ENCODE measurements at regions not wholly inside any gene's neighbourhood (a gene's known extent, or its start where the extent isn't known, plus 50 kb on each side); places are given as distances from the start of the nearest gene placed in this dataset.

DNA sequence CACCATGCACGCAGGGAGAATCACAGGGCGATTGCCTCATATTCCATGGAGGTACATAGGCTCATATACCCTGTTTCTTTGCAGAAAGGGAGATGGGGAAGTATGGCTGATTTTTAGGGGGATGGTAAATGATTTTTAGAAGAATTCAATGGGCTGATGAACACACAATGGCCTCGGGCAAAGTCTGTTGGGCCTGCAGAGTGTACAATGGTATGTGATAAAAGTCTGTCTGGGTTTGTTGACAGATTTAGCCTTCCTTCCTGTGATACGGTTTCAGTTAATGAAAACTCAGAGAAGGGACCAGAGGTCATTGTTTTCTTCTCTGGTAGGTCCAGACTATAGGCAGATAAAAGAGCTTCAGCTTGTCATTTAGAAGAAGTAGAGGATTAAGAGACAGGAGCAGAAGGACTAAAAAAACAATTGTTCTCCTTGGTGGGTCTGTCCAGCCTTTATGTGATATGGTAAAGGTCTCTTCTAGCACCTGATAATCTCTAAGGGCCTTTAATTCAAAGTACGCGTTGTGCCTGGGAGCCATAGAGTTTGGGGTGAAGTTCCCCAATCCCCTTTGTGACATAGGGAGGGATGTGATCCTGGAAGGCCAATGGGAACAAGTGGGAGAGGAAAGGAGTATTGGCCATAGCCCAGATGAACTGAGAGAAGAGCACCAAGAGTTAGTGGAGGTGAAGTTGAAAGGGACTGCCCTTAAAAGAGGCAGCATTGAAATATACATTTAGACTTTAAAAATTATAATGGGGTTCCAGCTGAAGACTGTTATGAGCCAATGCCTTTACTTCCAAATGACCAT lies 107.5 kb upstream of the SERPINE2 start:
- TF ChIP-seq, protein P1, sequence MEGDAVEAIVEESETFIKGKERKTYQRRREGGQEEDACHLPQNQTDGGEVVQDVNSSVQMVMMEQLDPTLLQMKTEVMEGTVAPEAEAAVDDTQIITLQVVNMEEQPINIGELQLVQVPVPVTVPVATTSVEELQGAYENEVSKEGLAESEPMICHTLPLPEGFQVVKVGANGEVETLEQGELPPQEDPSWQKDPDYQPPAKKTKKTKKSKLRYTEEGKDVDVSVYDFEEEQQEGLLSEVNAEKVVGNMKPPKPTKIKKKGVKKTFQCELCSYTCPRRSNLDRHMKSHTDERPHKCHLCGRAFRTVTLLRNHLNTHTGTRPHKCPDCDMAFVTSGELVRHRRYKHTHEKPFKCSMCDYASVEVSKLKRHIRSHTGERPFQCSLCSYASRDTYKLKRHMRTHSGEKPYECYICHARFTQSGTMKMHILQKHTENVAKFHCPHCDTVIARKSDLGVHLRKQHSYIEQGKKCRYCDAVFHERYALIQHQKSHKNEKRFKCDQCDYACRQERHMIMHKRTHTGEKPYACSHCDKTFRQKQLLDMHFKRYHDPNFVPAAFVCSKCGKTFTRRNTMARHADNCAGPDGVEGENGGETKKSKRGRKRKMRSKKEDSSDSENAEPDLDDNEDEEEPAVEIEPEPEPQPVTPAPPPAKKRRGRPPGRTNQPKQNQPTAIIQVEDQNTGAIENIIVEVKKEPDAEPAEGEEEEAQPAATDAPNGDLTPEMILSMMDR (conservative IDR thresholded peaks at IDR 0.05; ENCODE audit: low read length) = no peak
- no peak overlapping the region for H3K4me3 ChIP-seq (ENCODE audit: low read length)
- no peak for DNase-seq (ENCODE audit: low read depth)

DNA sequence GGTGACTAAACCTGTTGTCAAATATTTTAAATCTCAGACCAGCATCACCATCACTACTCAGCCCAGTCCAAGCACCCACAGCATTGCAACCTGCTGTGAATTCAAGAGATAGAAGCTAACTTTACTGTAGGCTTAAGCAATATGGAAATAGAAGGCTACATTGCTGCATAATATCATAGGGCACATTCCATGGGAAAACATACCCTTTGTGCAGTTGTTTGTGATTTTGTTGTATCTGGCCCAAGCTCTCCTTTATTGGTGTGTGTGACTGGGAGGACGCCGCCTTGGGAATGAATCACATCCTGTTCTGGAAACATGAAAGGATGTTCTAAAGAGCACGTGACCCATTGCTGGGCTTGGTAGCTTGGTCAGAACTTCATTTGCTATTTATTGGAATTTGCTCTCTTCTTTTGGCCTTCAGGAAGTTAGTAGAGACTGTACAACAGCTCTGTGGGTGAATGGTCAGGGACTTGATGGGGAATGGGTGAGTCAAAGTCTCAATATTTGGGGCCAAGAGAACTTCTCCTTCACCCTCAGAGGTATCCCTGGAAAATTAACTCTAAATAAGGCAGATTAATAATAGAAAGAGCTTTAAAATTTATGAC lies 106.8 kb upstream of the SERPINE2 start:
- no peak overlapping the region for H3K4me3 ChIP-seq (ENCODE audit: low read length)
- TF ChIP-seq, protein P1 (conservative IDR thresholded peaks at IDR 0.05; ENCODE audit: low read length) = no peak
- peak; percentile 92 for DNase-seq (ENCODE audit: low read depth)

DNA sequence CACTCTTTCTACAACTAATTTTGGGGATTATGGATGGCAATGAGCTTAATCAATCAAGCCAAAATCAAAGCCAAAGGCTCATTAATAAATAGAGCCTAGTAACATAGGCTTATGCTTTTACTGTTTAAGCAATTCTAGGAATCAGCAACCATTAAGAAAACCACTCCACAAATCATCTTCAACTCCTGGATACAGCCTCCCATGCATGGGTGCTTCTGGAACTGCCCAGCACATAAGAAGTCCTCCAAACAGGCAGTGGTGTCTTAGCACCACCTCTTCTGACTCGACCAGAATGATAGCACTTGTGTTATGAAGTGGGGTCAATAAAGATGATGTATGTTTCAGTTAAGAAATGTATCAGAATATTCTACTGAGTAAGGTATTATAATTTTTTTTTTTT lies 104.4 kb upstream of the SERPINE2 start:
- TF ChIP-seq, protein P1 (conservative IDR thresholded peaks at IDR 0.05; ENCODE audit: low read length) = no peak
- H3K4me3 ChIP-seq (ENCODE audit: low read length) = no peak overlapping the region
- no peak for DNase-seq (ENCODE audit: low read depth)

DNA sequence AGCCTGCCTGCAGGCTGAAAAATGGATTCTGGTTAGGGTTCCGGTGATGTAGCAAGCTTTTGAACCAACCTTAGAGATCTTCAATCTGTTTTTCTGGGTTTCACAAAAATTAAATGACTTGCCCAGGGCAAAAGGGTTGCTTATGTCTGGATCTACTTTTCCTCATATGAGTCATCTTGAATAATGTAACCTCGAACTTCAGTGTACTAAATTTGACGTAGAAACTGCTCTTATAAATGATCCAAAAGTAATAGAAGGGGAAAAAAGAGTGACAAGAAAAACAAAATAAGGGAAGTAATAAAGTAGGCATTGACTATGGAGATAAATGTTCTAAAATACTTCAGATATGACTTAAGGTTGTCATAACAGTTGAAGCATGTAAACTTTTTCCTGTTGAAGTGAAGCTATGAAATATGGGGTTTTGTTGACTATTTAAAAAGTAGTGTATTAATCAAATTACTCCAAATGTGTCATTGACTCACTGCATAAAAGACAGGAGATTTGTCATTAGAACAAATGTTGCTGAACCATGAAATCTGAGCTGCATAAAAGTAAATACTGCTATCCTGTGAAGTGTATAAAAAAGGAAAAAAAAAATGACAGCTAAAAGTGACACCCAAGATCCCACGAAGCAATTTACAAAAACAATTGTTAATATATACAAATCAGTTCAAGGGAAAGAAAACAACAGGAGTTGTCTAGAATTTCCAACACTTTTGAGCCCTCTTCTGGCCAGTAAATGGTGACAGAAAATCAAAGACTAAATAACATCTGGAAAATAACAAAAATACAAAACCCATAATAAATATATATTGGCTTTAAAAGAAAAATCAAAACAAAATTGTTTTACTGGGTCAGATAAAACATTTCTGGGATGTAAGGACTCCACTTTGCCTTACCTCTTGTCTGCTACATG lies 103.6 kb upstream of the SERPINE2 start:
- TF ChIP-seq, protein P1 (conservative IDR thresholded peaks at IDR 0.05; ENCODE audit: low read length) = peak; percentile 37
- no peak overlapping the region for H3K4me3 ChIP-seq (ENCODE audit: low read length)
- peak; percentile 81 for DNase-seq (ENCODE audit: low read depth)

DNA sequence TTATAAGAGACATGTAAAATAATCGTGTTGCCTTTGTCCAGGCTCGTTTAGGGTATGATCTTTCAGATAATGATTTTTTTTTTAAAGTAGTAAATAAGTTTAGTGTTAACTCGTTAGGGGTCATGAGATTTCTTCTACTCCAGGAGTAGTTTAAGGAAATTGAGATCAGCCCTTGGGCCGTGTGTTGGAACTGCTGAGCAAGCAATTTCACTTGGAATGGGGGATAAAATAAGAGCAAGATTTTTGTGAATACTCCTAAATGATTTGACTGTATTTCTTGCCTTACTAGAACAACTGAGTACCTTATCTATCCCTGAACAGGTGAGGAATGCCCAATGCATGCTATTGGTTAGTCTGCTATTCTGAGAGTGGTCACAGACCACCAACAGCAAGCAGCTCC lies 102.2 kb upstream of the SERPINE2 start:
- H3K4me3 ChIP-seq (ENCODE audit: low read length) = no peak overlapping the region
- TF ChIP-seq, protein P1 (conservative IDR thresholded peaks at IDR 0.05; ENCODE audit: low read length) = no peak
- DNase-seq (ENCODE audit: low read depth) = no peak

DNA sequence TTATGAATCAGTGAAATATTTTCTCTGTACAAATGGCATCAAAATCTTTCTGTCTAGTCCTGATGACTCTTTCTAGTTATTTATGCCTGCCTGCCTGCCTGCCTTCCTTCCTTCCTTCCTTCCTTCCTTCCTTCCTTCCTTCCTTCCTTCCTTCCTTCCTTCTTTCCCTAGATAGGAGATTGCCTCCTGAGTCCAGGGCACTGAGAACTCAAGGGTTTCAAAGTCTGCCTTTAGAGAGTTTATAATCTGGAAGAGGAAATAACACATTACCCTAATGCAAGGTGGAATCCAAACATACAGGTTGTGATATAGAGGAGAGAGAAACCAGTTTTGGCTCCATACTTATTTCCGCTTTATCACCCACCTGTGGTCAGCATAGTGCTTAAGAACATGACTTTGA lies 98.1 kb upstream of the SERPINE2 start:
- DNase-seq (ENCODE audit: low read depth) = no peak
- no peak overlapping the region for H3K4me3 ChIP-seq (ENCODE audit: low read length)
- TF ChIP-seq, protein P1 (conservative IDR thresholded peaks at IDR 0.05; ENCODE audit: low read length) = no peak

Measured in AG10803 (cell line).